ENCODE measurements at regions not wholly inside any gene's neighbourhood (a gene's known extent, or its start where the extent isn't known, plus 50 kb on each side); places are given as distances from the start of the nearest gene placed in this dataset.

DNA sequence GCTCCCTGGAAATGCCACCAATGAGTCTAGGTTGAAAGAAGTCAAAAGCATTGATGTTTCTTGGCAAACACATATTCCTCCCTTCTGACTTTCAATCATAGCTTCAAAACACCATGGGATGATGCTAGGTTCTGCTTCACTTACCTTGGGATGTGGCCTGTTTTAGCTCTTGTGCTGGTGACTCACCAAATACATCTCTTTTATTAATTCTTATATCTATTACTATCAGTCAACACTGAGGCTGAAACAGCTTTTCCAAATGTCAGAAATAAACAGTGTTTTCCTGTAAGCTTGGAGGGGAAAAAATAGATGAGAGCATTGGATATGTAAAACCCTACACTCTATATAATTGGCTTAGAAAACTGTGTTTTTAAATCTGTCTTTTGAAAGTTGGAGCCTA lies 245.4 kb upstream of the NREP start:
- DNase-seq (ENCODE audit: insufficient read length) (no peak), FAIRE-seq (no peak)
- TF ChIP-seq TAF1 (IDR thresholded peaks at IDR 0.05; ENCODE audit: borderline replicate concordance, low read depth, low read length) (no peak), POLR2AphosphoS5 (IDR thresholded peaks at IDR 0.05; ENCODE audit: low read depth, low read length) (no peak), POLR2A (IDR thresholded peaks at IDR 0.05; ENCODE audit: low read depth, low read length) (no peak)

DNA sequence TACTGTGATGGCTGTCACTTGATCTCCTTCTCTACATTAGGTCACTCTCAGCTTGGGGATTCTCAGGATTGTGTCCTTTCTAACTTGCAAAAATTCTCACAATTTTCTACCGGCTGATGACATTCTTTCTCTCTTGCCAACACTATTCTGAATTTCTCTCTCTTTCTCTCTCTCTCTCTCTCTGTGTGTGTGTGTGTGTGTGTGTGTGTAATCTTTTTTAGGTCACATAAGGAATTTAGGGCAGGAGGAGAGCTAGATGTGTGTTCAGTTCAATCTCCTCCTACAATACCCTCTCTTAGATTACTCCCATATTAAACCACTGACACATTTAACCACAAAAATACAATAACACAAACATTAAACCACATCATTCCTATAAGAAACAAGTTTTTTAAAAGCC lies 242.3 kb upstream of the NREP start:
- no peak for FAIRE-seq
- no peak for DNase-seq (ENCODE audit: insufficient read length)
- TF ChIP-seq POLR2A (IDR thresholded peaks at IDR 0.05; ENCODE audit: low read depth, low read length) (no peak), POLR2AphosphoS5 (IDR thresholded peaks at IDR 0.05; ENCODE audit: low read depth, low read length) (no peak), TAF1 (IDR thresholded peaks at IDR 0.05; ENCODE audit: borderline replicate concordance, low read depth, low read length) (no peak)

DNA sequence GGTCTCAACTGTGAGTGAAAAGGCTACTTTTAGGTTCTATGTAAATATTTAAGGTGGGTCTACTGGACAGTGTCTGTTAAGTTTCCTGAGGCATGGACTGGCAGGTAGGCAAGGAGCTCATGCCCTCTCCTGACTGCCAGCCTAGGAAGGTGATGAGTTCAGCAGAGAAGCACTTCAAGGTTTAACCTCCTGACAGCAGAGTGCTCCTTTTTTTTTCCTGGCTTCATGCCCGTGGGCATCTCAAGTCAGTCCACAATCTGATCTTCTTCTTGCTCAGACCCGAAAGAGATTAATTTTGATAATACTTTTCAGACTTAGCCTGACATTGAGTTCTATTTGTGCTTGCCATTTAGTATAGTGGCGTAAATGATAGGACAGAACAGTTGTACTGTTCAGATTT lies 241.9 kb upstream of the NREP start:
- no peak for TF ChIP-seq POLR2AphosphoS5 (IDR thresholded peaks at IDR 0.05; ENCODE audit: low read depth, low read length)
- FAIRE-seq (no peak), DNase-seq (ENCODE audit: insufficient read length) (no peak)

DNA sequence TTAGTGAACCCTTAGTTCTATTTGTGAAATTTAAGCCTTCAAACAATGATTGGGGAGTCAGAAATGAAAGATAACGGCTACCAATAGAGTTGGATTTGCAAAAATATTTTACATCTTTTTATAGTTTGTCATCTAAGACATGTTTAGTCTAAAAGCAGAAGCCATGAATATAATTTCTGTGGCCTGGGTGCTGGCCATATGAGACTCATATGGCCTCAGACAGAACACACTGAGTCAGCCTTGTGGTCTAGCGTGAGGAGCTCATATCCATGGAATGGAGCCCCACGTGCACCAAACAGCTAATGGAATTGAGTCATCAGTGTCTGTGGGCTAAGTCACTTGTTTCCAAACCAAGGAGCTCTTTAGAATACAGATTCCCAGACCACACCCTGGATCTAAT lies 240.7 kb upstream of the NREP start:
- DNase-seq (ENCODE audit: insufficient read length) (no peak), FAIRE-seq (no peak)
- TF ChIP-seq POLR2AphosphoS5 (IDR thresholded peaks at IDR 0.05; ENCODE audit: low read depth, low read length), result no peak

DNA sequence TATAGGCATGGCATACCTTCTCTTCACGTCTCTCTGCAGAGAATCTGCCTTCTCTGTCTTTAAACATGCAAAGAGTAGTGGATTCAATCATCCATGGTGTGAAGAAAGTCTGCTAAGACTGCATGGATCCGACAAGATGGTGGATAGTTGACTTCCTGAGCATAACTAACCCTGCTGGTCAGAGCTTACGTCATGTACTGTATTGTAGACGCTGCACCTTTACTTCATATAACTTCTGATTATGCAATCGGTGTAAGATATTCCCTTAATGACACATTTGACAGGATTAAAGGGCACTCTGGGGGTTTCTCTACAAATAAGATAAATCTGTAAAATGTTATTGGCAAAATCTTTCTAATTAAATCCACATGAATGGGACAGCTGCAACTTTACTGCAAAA lies 240.3 kb upstream of the NREP start:
- DNase-seq (ENCODE audit: insufficient read length) (no peak), FAIRE-seq (peak; percentile 61)
- TF ChIP-seq POLR2AphosphoS5 (IDR thresholded peaks at IDR 0.05; ENCODE audit: low read depth, low read length), result no peak
- no peak for TF ChIP-seq TAF1 (IDR thresholded peaks at IDR 0.05; ENCODE audit: borderline replicate concordance, low read depth, low read length)
- no peak for TF ChIP-seq POLR2A (IDR thresholded peaks at IDR 0.05; ENCODE audit: low read depth, low read length)

- DNase-seq (ENCODE audit: insufficient read length) (no peak), FAIRE-seq (no peak)
- TF ChIP-seq POLR2A (IDR thresholded peaks at IDR 0.05; ENCODE audit: low read depth, low read length) (no peak), POLR2AphosphoS5 (IDR thresholded peaks at IDR 0.05; ENCODE audit: low read depth, low read length) (no peak), TAF1 (IDR thresholded peaks at IDR 0.05; ENCODE audit: borderline replicate concordance, low read depth, low read length) (no peak)
These were observed 239.6 kb upstream of the NREP start for GRCh38 chr5:111996574-111996973.

- DNase-seq (ENCODE audit: insufficient read length) (no peak), FAIRE-seq (no peak)
- TF ChIP-seq POLR2AphosphoS5 (IDR thresholded peaks at IDR 0.05; ENCODE audit: low read depth, low read length), result no peak
- TF ChIP-seq POLR2A (IDR thresholded peaks at IDR 0.05; ENCODE audit: low read depth, low read length), result no peak
- TF ChIP-seq TAF1 (IDR thresholded peaks at IDR 0.05; ENCODE audit: borderline replicate concordance, low read depth, low read length), result no peak
These were observed 238.7 kb upstream of the NREP start for GRCh38 chr5:111995701-111996100.

- DNase-seq (ENCODE audit: insufficient read length), result no peak
- no peak for FAIRE-seq
- no peak for TF ChIP-seq POLR2AphosphoS5 (IDR thresholded peaks at IDR 0.05; ENCODE audit: low read depth, low read length)
- no peak for TF ChIP-seq TAF1 (IDR thresholded peaks at IDR 0.05; ENCODE audit: borderline replicate concordance, low read depth, low read length)
- TF ChIP-seq POLR2A (IDR thresholded peaks at IDR 0.05; ENCODE audit: low read depth, low read length), result no peak
These were observed 236.2 kb upstream of the NREP start for GRCh38 chr5:111993242-111993641.

DNA sequence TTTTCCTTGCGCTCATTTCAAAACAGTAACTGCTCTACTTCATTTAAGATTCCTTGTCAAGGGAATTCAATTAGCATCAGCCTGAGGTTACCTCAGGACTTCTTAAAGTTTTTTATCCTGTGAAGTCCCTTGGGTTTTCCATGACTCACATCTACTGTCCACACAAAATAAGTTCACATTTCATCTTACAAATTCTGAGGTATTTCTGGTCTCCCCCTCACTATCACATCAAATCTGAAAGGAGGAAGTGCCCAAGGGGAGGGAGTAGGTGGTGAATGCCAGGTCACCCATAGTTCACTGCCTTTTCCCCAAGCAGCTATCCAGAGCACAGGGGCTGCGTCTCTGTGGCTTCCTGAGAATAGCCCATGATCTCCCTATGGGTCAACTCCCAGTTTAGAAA lies 227.1 kb upstream of the NREP start:
- TF ChIP-seq POLR2A (IDR thresholded peaks at IDR 0.05; ENCODE audit: low read depth, low read length), result no peak
- TF ChIP-seq POLR2AphosphoS5 (IDR thresholded peaks at IDR 0.05; ENCODE audit: low read depth, low read length), result no peak
- TF ChIP-seq TAF1 (IDR thresholded peaks at IDR 0.05; ENCODE audit: borderline replicate concordance, low read depth, low read length), result no peak

DNA sequence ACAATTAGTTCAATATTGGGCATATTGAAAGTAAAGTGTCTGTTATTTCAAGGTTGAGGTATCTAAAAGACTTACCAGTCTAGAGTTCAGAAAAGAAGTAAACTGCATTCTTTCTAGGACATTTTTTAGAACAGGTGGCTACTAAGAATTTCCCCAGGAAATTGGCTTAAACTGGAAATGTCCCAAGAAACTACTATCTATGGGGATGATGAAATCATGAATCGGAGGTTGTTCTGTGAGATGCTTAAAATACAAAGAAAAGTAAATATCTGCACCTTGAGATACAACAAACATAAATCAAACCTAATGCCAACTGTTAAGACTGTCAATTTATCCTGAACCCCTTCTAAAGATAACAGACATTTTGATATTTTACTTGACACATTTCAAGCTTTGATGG lies 226.5 kb upstream of the NREP start:
- no peak for FAIRE-seq
- no peak for TF ChIP-seq POLR2A (IDR thresholded peaks at IDR 0.05; ENCODE audit: low read depth, low read length)
- no peak for DNase-seq (ENCODE audit: insufficient read length)

More for the DNA sequence above, 227.1 kb upstream of the NREP start:
- DNase-seq (ENCODE audit: insufficient read length), result no peak
- no peak for FAIRE-seq

DNA sequence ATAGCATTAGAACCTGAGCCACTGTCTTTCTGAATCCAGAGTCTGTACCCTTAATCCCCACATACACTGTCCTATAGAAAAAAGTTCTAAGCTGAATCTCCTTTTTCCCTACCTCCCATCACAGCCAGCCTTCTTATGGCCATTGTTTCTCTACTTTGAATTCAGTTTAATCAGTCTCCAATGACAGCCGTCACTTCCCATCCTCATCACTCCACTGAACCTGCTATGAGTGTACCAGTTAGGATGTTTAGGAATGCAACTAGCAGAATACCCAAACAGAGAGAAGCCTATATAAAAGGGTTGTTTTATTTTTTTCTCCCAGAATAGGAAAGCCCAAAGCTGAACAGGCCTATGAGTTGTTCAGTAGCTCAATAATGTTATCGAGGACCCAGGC lies 220.4 kb upstream of the NREP start:
- DNase-seq (ENCODE audit: insufficient read length), result no peak
- peak; percentile 14 for FAIRE-seq
- TF ChIP-seq TAF1 (IDR thresholded peaks at IDR 0.05; ENCODE audit: borderline replicate concordance, low read depth, low read length) (no peak), POLR2AphosphoS5 (IDR thresholded peaks at IDR 0.05; ENCODE audit: low read depth, low read length) (no peak), POLR2A (IDR thresholded peaks at IDR 0.05; ENCODE audit: low read depth, low read length) (no peak)

GRCh38 chr5:111976705-111977435 lies 219.9 kb upstream of the NREP start:
- DNase-seq (ENCODE audit: insufficient read length) (no peak), FAIRE-seq (no peak)
- TF ChIP-seq TAF1 (IDR thresholded peaks at IDR 0.05; ENCODE audit: borderline replicate concordance, low read depth, low read length) (no peak), POLR2A (IDR thresholded peaks at IDR 0.05; ENCODE audit: low read depth, low read length) (no peak), POLR2AphosphoS5 (IDR thresholded peaks at IDR 0.05; ENCODE audit: low read depth, low read length) (no peak)

GRCh38 chr5:111975133-111975532 lies 218.1 kb upstream of the NREP start:
- no peak for DNase-seq (ENCODE audit: insufficient read length)
- no peak for FAIRE-seq

More at GRCh38 chr5:111975133-111975532, 218.1 kb upstream of the NREP start:
- TF ChIP-seq TAF1 (IDR thresholded peaks at IDR 0.05; ENCODE audit: borderline replicate concordance, low read depth, low read length) (no peak), POLR2AphosphoS5 (IDR thresholded peaks at IDR 0.05; ENCODE audit: low read depth, low read length) (no peak), POLR2A (IDR thresholded peaks at IDR 0.05; ENCODE audit: low read depth, low read length) (no peak)
